ENCODE measurements at regions not wholly inside any gene's neighbourhood (a gene's known extent, or its start where the extent isn't known, plus 50 kb on each side); places are given as distances from the start of the nearest gene placed in this dataset.

- Mint-ChIP-seq H3K4me3 (no peak overlapping the region), H3K27ac (no peak overlapping the region), H3K4me1 (no peaks in the 10 kb centered on the region), H3K9me3 (no peaks in the 10 kb centered on the region), H3K36me3 (ENCODE audit: low read depth) (no peaks in the 10 kb centered on the region), H3K27me3 (no peaks in the 10 kb centered on the region)
- ATAC-seq (replicated peaks) = no peak
These were observed 135.8 kb upstream of the UNC5B start for GRCh38 chr10:71076473-71077142.

- no peak for ATAC-seq (replicated peaks)
- no peak overlapping the region for H3K27ac Mint-ChIP-seq
- H3K36me3 Mint-ChIP-seq (ENCODE audit: low read depth) = no peaks in the 10 kb centered on the region
- no peaks in the 10 kb centered on the region for H3K4me1 Mint-ChIP-seq
- no peak overlapping the region for H3K4me3 Mint-ChIP-seq
- no peaks in the 10 kb centered on the region for H3K27me3 Mint-ChIP-seq
- no peaks in the 10 kb centered on the region for H3K9me3 Mint-ChIP-seq
These were observed 135.2 kb upstream of the UNC5B start for GRCh38 chr10:71077143-71077581.

- Mint-ChIP-seq H3K27me3 (no peaks in the 10 kb centered on the region), H3K4me1 (no peaks in the 10 kb centered on the region), H3K27ac (no peak overlapping the region), H3K9me3 (no peaks in the 10 kb centered on the region), H3K4me3 (no peak overlapping the region), H3K36me3 (ENCODE audit: low read depth) (no peaks in the 10 kb centered on the region)
- ATAC-seq (replicated peaks) = no peak
These were observed 134.4 kb upstream of the UNC5B start for GRCh38 chr10:71077796-71078453.

- Mint-ChIP-seq H3K27ac (no peak overlapping the region), H3K4me3 (no peak overlapping the region), H3K36me3 (ENCODE audit: low read depth) (no peaks in the 10 kb centered on the region), H3K9me3 (no peaks in the 10 kb centered on the region), H3K4me1 (no peaks in the 10 kb centered on the region), H3K27me3 (no peaks in the 10 kb centered on the region)
- no peak for ATAC-seq (replicated peaks)
These were observed 133.8 kb upstream of the UNC5B start for GRCh38 chr10:71078454-71079145.

GRCh38 chr10:71079761-71080380 is 132.5 kb upstream of the UNC5B start:
- no peaks in the 10 kb centered on the region for H3K9me3 Mint-ChIP-seq
- no peak for ATAC-seq (replicated peaks)
- no peaks in the 10 kb centered on the region for H3K4me1 Mint-ChIP-seq
- no peak overlapping the region for H3K4me3 Mint-ChIP-seq
- no peak overlapping the region for H3K27ac Mint-ChIP-seq
- no peaks in the 10 kb centered on the region for H3K27me3 Mint-ChIP-seq
- no peaks in the 10 kb centered on the region for H3K36me3 Mint-ChIP-seq (ENCODE audit: low read depth)

- Mint-ChIP-seq H3K27ac (no peak overlapping the region), H3K4me3 (no peak overlapping the region)
- no peak for ATAC-seq (replicated peaks)
These were observed 131.8 kb upstream of the UNC5B start for GRCh38 chr10:71080381-71081228.

GRCh38 chr10:71081229-71081560 is 131.2 kb upstream of the UNC5B start:
- no peak for ATAC-seq (replicated peaks)
- H3K27me3 Mint-ChIP-seq = no peaks in the 10 kb centered on the region
- no peaks in the 10 kb centered on the region for H3K9me3 Mint-ChIP-seq
- no peaks in the 10 kb centered on the region for H3K36me3 Mint-ChIP-seq (ENCODE audit: low read depth)
- no peak overlapping the region for H3K4me3 Mint-ChIP-seq
- no peak overlapping the region for H3K27ac Mint-ChIP-seq
- H3K4me1 Mint-ChIP-seq = no peaks in the 10 kb centered on the region

More at GRCh38 chr10:71080381-71081228, 131.8 kb upstream of the UNC5B start:
- no peaks in the 10 kb centered on the region for H3K4me1 Mint-ChIP-seq
- H3K27me3 Mint-ChIP-seq = no peaks in the 10 kb centered on the region
- H3K36me3 Mint-ChIP-seq (ENCODE audit: low read depth) = no peaks in the 10 kb centered on the region
- H3K9me3 Mint-ChIP-seq = no peaks in the 10 kb centered on the region

GRCh38 chr10:71081912-71082311 is 130.5 kb upstream of the UNC5B start:
- no peak for ATAC-seq (replicated peaks)
- H3K27ac Mint-ChIP-seq = no peak overlapping the region
- H3K36me3 Mint-ChIP-seq (ENCODE audit: low read depth) = no peaks in the 10 kb centered on the region
- no peaks in the 10 kb centered on the region for H3K9me3 Mint-ChIP-seq
- no peaks in the 10 kb centered on the region for H3K4me1 Mint-ChIP-seq
- no peaks in the 10 kb centered on the region for H3K27me3 Mint-ChIP-seq
- H3K4me3 Mint-ChIP-seq = no peak overlapping the region

- Mint-ChIP-seq H3K27me3 (no peaks in the 10 kb centered on the region), H3K4me1 (no peaks in the 10 kb centered on the region), H3K4me3 (no peak overlapping the region), H3K27ac (no peak overlapping the region), H3K9me3 (no peaks in the 10 kb centered on the region), H3K36me3 (ENCODE audit: low read depth) (no peaks in the 10 kb centered on the region)
- no peak for ATAC-seq (replicated peaks)
These were observed 129.2 kb upstream of the UNC5B start for GRCh38 chr10:71082960-71083715.

GRCh38 chr10:71083716-71083975 is 128.7 kb upstream of the UNC5B start:
- Mint-ChIP-seq H3K4me3 (no peak overlapping the region), H3K36me3 (ENCODE audit: low read depth) (no peaks in the 10 kb centered on the region), H3K27ac (no peak overlapping the region), H3K27me3 (no peaks in the 10 kb centered on the region), H3K4me1 (no peaks in the 10 kb centered on the region), H3K9me3 (no peaks in the 10 kb centered on the region)
- ATAC-seq (replicated peaks) = no peak

- Mint-ChIP-seq H3K27ac (no peak overlapping the region), H3K36me3 (ENCODE audit: low read depth) (no peaks in the 10 kb centered on the region), H3K9me3 (no peaks in the 10 kb centered on the region), H3K27me3 (no peaks in the 10 kb centered on the region), H3K4me1 (no peaks in the 10 kb centered on the region), H3K4me3 (no peak overlapping the region)
- no peak for ATAC-seq (replicated peaks)
These were observed 128.1 kb upstream of the UNC5B start for GRCh38 chr10:71084061-71084817.

GRCh38 chr10:71084818-71085126 is 127.6 kb upstream of the UNC5B start:
- no peaks in the 10 kb centered on the region for H3K27me3 Mint-ChIP-seq
- ATAC-seq (replicated peaks) = no peak
- H3K4me1 Mint-ChIP-seq = no peaks in the 10 kb centered on the region
- H3K4me3 Mint-ChIP-seq = no peak overlapping the region
- H3K9me3 Mint-ChIP-seq = no peaks in the 10 kb centered on the region
- H3K36me3 Mint-ChIP-seq (ENCODE audit: low read depth) = no peaks in the 10 kb centered on the region
- no peak overlapping the region for H3K27ac Mint-ChIP-seq

- ATAC-seq (replicated peaks) = no peak
These were observed 126.5 kb upstream of the UNC5B start for GRCh38 chr10:71085689-71086438.

More at GRCh38 chr10:71085689-71086438, 126.5 kb upstream of the UNC5B start:
- no peaks in the 10 kb centered on the region for H3K9me3 Mint-ChIP-seq
- no peaks in the 10 kb centered on the region for H3K36me3 Mint-ChIP-seq (ENCODE audit: low read depth)
- no peak overlapping the region for H3K27ac Mint-ChIP-seq
- peaks cover 6% of the 10 kb centered on the region for H3K27me3 Mint-ChIP-seq
- H3K4me1 Mint-ChIP-seq = no peaks in the 10 kb centered on the region
- H3K4me3 Mint-ChIP-seq = no peak overlapping the region
